Gastroesophageal sphincter (tissue), 3 donors: ENCODE measurements at regions not wholly inside any gene's neighbourhood (a gene's known extent, or its start where the extent isn't known, plus 50 kb on each side); places are given as distances from the start of the nearest gene placed in this dataset.

Experiments
- CTCF ChIP-seq, 4 experiments: fragments of 200-600 bp in 2 of 4; fragments of 450-650 bp in 2 of 4; sonication (generic) in 1 of 4; IDR thresholded peaks; one replicate each; pipeline ENCODE4 v1.5.1; 2017 to 2019; ENCODE audit warnings: antibody characterized with exemption in 4 of 4, mild to moderate bottlenecking in 2 of 4, moderate library complexity in 2 of 4
- POLR2A ChIP-seq, 2 donors: fragments of 450-650 bp; IDR thresholded peaks; one replicate each; pipeline ENCODE4 v1.6.1; 2017; ENCODE audit warnings: antibody characterized with exemption in 2 of 2, mild to moderate bottlenecking in 2 of 2, moderate library complexity in 1 of 2

- TF ChIP-seq CTCF (IDR thresholded peaks at IDR 0.05): no peak
- TF ChIP-seq POLR2A (IDR thresholded peaks at IDR 0.05): no peak
Measured at GRCh38 chr16:51228097-51228659, 77.1 kb upstream of the SALL1 start.
